HG03521 (cell line): ENCODE measurements at regions not wholly inside any gene's neighbourhood (a gene's known extent, or its start where the extent isn't known, plus 50 kb on each side); places are given as distances from the start of the nearest gene placed in this dataset.

Experiments used
- ATAC-seq: cut with Tn5 transposase; IDR thresholded peaks from one replicate; pipeline ENCODE4 v1.9.1; 2021; ENCODE audit warnings: mild to moderate bottlenecking, moderate library complexity; ENCODE audit not compliant: unreplicated experiment

DNA sequence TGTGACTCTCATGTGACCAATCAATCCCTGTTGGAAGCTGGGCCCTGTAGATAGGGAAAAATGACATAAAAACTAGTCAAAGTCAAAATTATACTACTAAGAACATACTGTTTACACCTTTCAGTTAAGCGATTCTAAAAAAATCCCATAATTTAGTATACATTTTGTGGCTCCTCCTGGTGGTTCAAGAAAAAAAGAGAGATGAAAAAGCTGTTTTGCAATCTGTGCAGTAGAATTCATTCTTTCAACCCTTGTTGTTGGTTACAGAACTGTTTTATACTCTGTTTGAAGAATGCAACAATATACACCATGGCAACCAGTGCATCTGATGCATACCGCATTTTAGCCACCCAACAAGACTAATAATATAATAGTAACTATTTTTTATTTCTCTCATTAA, 66.8 kb upstream of the ANK2 start:
- no peak for ATAC-seq

DNA sequence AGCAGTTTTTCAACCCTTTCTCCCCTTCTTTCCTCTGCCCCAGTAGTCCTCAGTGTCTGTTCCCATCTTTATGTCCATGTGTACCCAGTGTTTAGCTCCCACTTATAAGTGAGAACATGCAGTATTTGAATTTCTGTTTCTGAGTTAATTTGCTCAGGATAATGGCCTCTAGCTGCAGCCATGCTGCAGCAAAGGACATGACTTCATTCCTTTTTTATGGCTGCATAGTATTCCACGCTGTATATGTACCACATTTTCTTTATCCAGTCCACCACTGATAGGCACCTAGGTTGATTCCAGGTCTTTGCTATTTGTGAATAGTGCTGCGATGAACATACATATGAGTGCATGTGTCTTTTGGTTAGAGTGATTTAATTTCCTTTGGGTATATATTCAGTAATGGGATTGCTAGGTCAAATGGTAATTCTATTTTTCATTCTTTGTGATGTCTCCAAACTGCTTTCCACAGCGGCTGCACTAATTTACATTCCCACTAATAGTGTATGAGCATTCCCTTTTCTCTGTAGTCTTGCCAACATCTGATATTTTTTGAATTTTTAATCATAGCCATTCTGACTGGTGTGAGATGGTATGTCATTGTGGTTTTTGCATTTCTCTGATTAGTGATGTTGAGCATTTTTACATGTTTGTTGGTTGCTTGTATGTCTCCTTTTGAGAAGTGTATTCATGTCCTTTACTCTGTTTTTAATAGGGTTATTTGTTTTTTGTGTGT, 54.6 kb upstream of the ANK2 start:
- ATAC-seq = no peak
